Adrenal gland (tissue), 9 donors: ENCODE measurements at regions not wholly inside any gene's neighbourhood (a gene's known extent, or its start where the extent isn't known, plus 50 kb on each side); places are given as distances from the start of the nearest gene placed in this dataset.

Experiments
- DNase-seq, 7 donors: peaks; one replicate each; pipeline ENCODE4 v3.0.0-alpha.2; 2019 to 2020
- H3K27ac ChIP-seq, 5 donors: fragments of 200-600 bp; sonication (generic) in 4 of 5; 1 replicate in 3 of 5; 2 replicates in 2 of 5; pipeline versions ENCODE4 v1.5.1 to v1.8.0; 2016 to 2020; ENCODE audit warnings: mild to moderate bottlenecking in 1 of 5
- H3K27me3 ChIP-seq: fragments of 200-600 bp; 2 replicates; pipeline ENCODE4 v1.8.0; 2021
- H3K36me3 ChIP-seq, 2 donors: fragments of 200-600 bp; replicated peaks in 1 of 2; 1 replicate in 1 of 2; 2 replicates in 1 of 2; pipeline versions ENCODE4 v1.5.1 to v1.8.0; 2018 to 2022
- H3K4me1 ChIP-seq, 2 donors: fragments of 200-600 bp; replicated peaks in 1 of 2; 1 replicate in 1 of 2; 2 replicates in 1 of 2; pipeline versions ENCODE4 v1.5.1 to v1.8.0; 2018 to 2021
- H3K4me3 ChIP-seq, 4 donors: fragments of 200-600 bp; sonication (generic) in 3 of 4; one replicate each; pipeline ENCODE4 v1.5.1; 2016 to 2018
- H3K9me3 ChIP-seq, 3 donors: fragments of 200-600 bp; sonication (generic) in 1 of 3; replicated peaks in 1 of 3; 1 replicate in 2 of 3; 2 replicates in 1 of 3; pipeline versions ENCODE4 v1.5.1 to v1.8.0; 2016 to 2021
- POLR2A ChIP-seq, 2 donors: fragments of 450-650 bp; IDR thresholded peaks; one replicate each; pipeline ENCODE4 v1.6.1; 2017; ENCODE audit warnings: antibody characterized with exemption in 2 of 2, mild to moderate bottlenecking in 2 of 2, moderate library complexity in 1 of 2
- WGBS, 4 donors: extraction: QIAGEN DNeasy Blood & Tissue Kit in 2 of 4; methylation state at CpG; one replicate each; pipeline versions ENCODE4 v1.1.5 to v1.1.7; 2013 to 2017; 5-methylcytosine and 5-hydroxymethylcytosine counted together
- intact Hi-C, 2 donors: fragments of 100-400 bp; cut with DNase I; formaldehyde crosslinking; loops; one replicate each; pipeline versions ENCODE4 v1.14.1 to v1.15.0; 2022 to 2023
- TF ChIP-seq, protein P1 (sequence below), 6 experiments: fragments of 450-650 bp in 4 of 6; fragments of 200-600 bp in 2 of 6; sonication (generic) in 1 of 6; IDR thresholded peaks; 1 replicate in 5 of 6; 2 replicates in 1 of 6; pipeline versions ENCODE4 v1.5.1 to v1.8.0; 2016 to 2021; ENCODE audit warnings: antibody characterized with exemption in 6 of 6, mild to moderate bottlenecking in 2 of 6, moderate library complexity in 1 of 6
- donor health status: healthy with polysubstance abuse.
- donor health status: Bipolar disorder and iron deficiency.
- donor health status: DM: yes; HTN: yes; CAD: no.
- donor health status: DM: no; HTN: no; CAD: no.
- donor health status: DM: no; HTN: no; CAD: no.

DNA sequence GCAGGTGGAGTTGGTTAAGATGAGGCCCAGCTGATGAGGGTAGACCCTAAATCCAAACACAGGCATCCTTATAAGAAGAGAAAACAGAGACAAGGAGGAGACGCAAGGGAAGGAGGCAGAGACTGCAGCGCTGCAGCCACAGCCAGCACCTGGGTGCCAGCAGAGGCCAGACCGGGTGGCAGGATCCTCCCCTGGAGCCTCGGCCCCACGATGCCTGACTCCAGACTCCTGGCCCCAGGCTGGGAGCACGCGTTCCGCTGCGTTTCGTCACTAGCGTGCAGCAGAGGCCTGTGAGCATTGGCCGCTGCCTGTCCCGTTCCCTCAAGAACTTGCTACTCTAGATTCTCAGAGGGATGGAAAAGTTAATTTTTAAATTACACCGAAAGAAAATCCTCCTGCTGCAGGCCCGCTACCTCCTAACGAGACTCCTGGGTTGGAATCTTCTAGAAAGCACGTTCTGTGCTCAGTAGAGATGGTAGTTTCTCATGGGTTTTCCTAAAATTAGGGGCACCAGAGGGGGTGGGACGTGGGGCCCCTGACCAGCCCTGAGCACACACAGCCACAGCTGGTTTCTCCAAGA, 57.7 kb upstream of the FBRSL1 start:
- no peak overlapping the region for H3K4me3 ChIP-seq
- no peaks in the 10 kb centered on the region for H3K36me3 ChIP-seq
- H3K27me3 ChIP-seq: peaks cover 8% of the 10 kb centered on the region
- peaks cover 3% of the 10 kb centered on the region in 2 donors for H3K4me1 ChIP-seq
- WGBS, 4 donors: 81 to 93% (median 89%) methylated on average over 15 to 18 of the region's 18 CpGs
- H3K27ac ChIP-seq: no peak overlapping the region
- intact Hi-C loops: no loop called here
- TF ChIP-seq, protein P1, sequence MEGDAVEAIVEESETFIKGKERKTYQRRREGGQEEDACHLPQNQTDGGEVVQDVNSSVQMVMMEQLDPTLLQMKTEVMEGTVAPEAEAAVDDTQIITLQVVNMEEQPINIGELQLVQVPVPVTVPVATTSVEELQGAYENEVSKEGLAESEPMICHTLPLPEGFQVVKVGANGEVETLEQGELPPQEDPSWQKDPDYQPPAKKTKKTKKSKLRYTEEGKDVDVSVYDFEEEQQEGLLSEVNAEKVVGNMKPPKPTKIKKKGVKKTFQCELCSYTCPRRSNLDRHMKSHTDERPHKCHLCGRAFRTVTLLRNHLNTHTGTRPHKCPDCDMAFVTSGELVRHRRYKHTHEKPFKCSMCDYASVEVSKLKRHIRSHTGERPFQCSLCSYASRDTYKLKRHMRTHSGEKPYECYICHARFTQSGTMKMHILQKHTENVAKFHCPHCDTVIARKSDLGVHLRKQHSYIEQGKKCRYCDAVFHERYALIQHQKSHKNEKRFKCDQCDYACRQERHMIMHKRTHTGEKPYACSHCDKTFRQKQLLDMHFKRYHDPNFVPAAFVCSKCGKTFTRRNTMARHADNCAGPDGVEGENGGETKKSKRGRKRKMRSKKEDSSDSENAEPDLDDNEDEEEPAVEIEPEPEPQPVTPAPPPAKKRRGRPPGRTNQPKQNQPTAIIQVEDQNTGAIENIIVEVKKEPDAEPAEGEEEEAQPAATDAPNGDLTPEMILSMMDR (IDR thresholded peaks at IDR 0.05): no peak
- TF ChIP-seq POLR2A (IDR thresholded peaks at IDR 0.05): no peak
- no peaks in the 10 kb centered on the region for H3K9me3 ChIP-seq
- DNase-seq: no peak

DNA sequence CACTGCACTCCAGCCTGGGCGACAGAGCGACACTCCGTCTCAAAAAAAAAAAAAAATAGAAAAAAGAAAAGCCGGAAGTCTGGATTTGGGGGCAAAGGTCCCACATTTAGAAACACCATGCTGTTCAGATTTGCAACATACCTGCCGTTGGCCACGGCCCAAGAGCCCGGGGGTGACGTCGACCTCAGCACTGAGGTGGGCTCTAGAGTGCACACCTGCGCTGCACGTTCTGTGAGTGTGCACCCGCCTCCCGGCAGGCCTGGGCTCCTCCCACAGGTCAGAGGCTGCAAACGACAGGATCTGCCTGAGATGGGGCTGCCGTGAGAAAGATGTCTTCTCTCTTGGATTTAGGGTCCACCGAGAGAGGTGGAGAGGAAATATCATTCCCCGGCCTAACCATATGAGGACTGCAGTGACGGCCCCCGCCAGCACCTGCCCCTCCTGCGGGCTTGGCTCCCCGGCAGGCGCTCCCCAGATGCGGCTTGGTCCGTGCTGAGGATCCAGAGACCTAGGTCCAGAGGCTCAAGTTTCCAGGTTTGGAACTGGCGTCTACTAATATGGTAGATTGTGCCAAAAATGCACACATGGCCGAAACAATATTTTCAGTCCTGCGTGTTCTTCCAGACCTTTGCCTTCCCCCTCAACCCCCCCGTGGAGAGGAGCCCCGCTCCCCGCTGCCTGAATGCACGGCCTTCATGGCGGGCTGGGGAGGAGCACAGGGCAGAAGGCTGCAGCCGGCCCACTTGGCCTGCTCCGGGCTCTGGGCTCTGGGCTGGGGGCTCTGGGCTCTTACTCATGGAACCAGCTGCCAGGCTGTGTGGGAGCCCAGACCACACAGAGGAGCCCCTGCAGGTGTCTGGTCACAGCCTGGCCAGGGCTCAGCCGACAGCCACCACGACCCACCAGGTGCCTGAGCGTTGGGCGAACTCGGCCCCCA, 58.8 kb upstream of the FBRSL1 start:
- H3K4me3 ChIP-seq: no peak overlapping the region
- intact Hi-C loops: no loop called here
- no peaks in the 10 kb centered on the region for H3K36me3 ChIP-seq
- no peaks in the 10 kb centered on the region for H3K9me3 ChIP-seq
- WGBS, 4 donors: 65 to 73% (median 69%) methylated on average over 35 to 39 of the region's 39 CpGs
- no peak for DNase-seq
- no peak overlapping the region for H3K27ac ChIP-seq
- TF ChIP-seq, protein P1 (IDR thresholded peaks at IDR 0.05): no peak
- no peak for TF ChIP-seq POLR2A (IDR thresholded peaks at IDR 0.05)
- H3K4me1 ChIP-seq: peaks cover 3% of the 10 kb centered on the region in 2 donors
- H3K27me3 ChIP-seq: peaks cover 8% of the 10 kb centered on the region

DNA sequence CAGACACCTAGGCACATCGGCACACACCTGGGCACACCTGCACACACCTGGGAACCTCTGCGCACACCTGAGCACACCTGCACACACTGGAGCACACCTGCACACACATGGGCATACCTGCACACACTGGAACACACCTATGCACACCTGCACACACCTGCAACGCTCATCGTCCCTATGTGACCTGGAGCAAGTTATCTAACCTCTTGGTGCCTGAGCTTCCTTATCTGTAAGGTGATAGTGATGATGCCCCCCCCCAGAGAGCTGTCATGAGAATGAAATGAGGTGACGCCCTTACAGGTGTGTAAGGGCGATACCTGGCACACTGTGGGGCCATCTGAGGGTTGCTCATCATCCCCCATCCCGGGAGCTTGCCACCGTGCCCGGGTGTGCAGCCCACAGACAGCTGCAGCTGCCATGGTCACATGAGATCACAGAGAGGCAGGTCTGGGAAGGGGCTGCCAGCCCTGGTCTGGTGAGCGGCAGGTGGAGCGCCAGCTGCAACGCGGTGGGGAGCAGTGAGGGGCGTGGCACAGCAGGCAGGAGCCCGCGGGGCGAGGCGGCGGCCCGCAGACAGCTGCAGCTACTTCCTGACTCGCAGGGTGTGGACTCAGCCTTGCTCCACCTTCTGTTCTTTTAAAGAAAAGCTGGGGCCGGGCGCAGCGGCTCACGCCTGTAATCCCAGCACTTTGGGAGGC, 59.9 kb upstream of the FBRSL1 start:
- 14 to 24% (median 17%) methylated on average over 12 to 25 of the region's 25 CpGs for WGBS, 4 donors
- H3K36me3 ChIP-seq: no peaks in the 10 kb centered on the region
- H3K27ac ChIP-seq: no peak overlapping the region
- intact Hi-C loops: no loop called here
- DNase-seq: no peak
- peaks cover 3% of the 10 kb centered on the region for H3K27me3 ChIP-seq
- peaks cover 3% of the 10 kb centered on the region in 2 donors for H3K4me1 ChIP-seq
- H3K4me3 ChIP-seq: no peak overlapping the region
- TF ChIP-seq POLR2A (IDR thresholded peaks at IDR 0.05): no peak
- TF ChIP-seq, protein P1 (IDR thresholded peaks at IDR 0.05): no peak
- no peaks in the 10 kb centered on the region for H3K9me3 ChIP-seq

DNA sequence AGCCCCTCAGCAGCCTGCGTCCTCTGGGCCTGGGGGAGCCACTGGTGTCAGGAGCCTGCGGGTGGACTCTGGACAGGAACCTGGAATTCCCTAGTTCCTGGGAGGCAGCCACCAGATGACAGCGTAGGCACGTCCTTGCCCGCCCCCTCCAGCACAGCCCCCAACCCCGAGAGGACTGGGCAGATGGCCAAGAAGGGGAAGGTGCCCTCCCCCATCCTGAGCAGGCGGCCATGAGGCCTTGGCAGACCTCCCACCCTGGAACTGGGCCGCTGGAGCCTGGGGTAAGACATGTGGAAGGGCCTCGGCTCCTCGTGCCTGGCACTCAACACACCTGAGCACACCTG, 60.4 kb upstream of the FBRSL1 start:
- H3K27me3 ChIP-seq: peaks cover 5% of the 10 kb centered on the region
- no peaks in the 10 kb centered on the region for H3K36me3 ChIP-seq
- TF ChIP-seq, protein P1 (IDR thresholded peaks at IDR 0.05): no peak
- TF ChIP-seq POLR2A (IDR thresholded peaks at IDR 0.05): no peak
- intact Hi-C loops: no loop called here
- H3K4me3 ChIP-seq: no peak overlapping the region
- no peaks in the 10 kb centered on the region for H3K9me3 ChIP-seq
- H3K27ac ChIP-seq: no peak overlapping the region
- H3K4me1 ChIP-seq: peaks cover 3% of the 10 kb centered on the region in 2 donors
- peak in 2 of 7 donors; percentile 24 to 78 for DNase-seq
- WGBS, 4 donors: 0 to 10% (median 8%) methylated on average over 2 to 10 of the region's 10 CpGs
